ENCODE measurements at regions not wholly inside any gene's neighbourhood (a gene's known extent, or its start where the extent isn't known, plus 50 kb on each side); places are given as distances from the start of the nearest gene placed in this dataset.

GRCh38 chr3:95934181-95934580, 880.2 kb upstream of the EPHA6 start:
- TF ChIP-seq CTCF (conservative IDR thresholded peaks at IDR 0.05 in 1 of 2, IDR thresholded peaks at IDR 0.05 in 1 of 2; ENCODE audit: extremely low read depth in 1 of 2, insufficient read depth in 1 of 2, low read depth in 1 of 2, low read length in 2 of 2) (no peak), EZH2 (IDR thresholded peaks at IDR 0.05; ENCODE audit: borderline replicate concordance, low read length) (no peak)

All from mammary epithelial cell (primary cell).